AG10803 (cell line): ENCODE measurements at regions not wholly inside any gene's neighbourhood (a gene's known extent, or its start where the extent isn't known, plus 50 kb on each side); places are given as distances from the start of the nearest gene placed in this dataset.

Source experiments
- DNase-seq: peaks from one replicate; pipeline ENCODE4 v3.0.0; 2010; ENCODE audit warnings: low read depth
- H3K4me3 ChIP-seq: 2 replicates; pipeline ENCODE4 v1.5.1; 2011; ENCODE audit warnings: mild to moderate bottlenecking, low read length, control low read depth
- CTCF ChIP-seq: conservative IDR thresholded peaks from 2 replicates; pipeline ENCODE4 v1.5.1; 2011; ENCODE audit warnings: mild to moderate bottlenecking, low read length, control low read depth, inconsistent platforms

- no peak for TF ChIP-seq CTCF
- H3K4me3 ChIP-seq: no peak overlapping the region
- no peak for DNase-seq
Measured at GRCh38 chr18:7325126-7325430, 94.2 kb downstream of the LRRC30 start.

DNA sequence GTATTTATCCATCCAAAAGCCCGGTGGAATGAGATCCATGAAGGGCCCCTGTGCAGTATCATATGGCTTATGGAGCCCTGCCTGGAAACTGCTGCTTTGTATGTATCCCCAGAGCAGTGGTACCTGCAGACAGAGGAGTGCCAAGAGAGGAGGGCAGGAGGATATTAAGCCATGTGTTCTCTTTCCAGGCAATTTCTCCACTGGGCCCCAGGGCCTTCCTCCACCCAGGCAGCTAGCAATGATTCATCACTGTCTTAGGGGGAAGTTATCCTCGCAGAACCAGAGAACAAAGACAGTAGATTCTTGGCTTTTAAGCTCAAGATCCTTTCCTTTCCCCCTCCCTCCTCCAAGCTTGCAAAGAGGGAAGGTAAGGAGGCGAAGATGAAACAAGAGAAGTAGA lies 98.1 kb downstream of the LRRC30 start:
- no peak for TF ChIP-seq CTCF
- no peak for DNase-seq
- H3K4me3 ChIP-seq: no peak overlapping the region

- H3K4me3 ChIP-seq: no peak overlapping the region
- TF ChIP-seq CTCF: no peak
- DNase-seq: no peak
Measured at GRCh38 chr18:7332452-7332851, 101.6 kb downstream of the LRRC30 start.

DNA sequence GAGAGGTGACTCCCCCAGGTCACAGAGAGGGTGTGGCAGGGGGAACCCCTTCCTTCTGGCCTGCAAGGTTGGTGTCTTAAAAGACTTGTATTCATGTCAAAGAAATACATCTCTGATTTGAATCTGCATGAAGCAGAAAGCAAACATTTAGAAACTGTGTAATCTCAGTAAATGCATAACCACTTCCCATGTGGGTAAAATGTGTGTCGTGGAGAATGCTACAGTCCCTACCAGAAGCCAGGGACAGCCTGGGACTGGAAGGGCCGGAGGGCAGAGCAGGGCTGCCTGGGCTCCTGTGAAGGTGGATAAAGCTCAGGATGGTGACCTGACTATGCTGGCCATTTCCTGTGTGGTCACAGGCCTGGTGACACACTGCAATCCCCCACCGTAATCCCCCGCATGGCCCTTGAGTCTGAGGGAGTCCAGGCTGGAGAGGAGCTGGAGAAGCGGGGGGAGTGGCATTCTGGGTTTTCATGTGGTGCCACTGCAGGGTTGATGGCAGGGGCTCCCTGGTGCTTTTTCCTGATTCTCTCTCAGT lies 102.2 kb downstream of the LRRC30 start:
- no peak for DNase-seq
- no peak overlapping the region for H3K4me3 ChIP-seq
- TF ChIP-seq CTCF: no peak

GRCh38 chr18:7334973-7335568 lies 104.2 kb downstream of the LRRC30 start:
- H3K4me3 ChIP-seq: no peak overlapping the region
- no peak for DNase-seq
- no peak for TF ChIP-seq CTCF

GRCh38 chr18:7336623-7337022 lies 105.7 kb downstream of the LRRC30 start:
- TF ChIP-seq CTCF: no peak
- DNase-seq: no peak
- no peak overlapping the region for H3K4me3 ChIP-seq

GRCh38 chr18:7338846-7339245 lies 108.0 kb downstream of the LRRC30 start:
- no peak for TF ChIP-seq CTCF
- no peak for DNase-seq
- no peak overlapping the region for H3K4me3 ChIP-seq
